OCI-LY1 (cell line): ENCODE measurements at regions not wholly inside any gene's neighbourhood (a gene's known extent, or its start where the extent isn't known, plus 50 kb on each side); places are given as distances from the start of the nearest gene placed in this dataset.
"Not testable (repeated sequence)": the region's sequence is repeated elsewhere in the genome, so short reads cannot be mapped to it uniquely, and the experiment has no call there.

Experiments
- H2AFZ ChIP-seq: fragments of 200-600 bp; sonication (generic), shearing (Covaris generic); 2 replicates; pipeline ENCODE4 v1.6.0; 2014; ENCODE audit warnings: antibody characterized with exemption, mild to moderate bottlenecking, low read length
- H3F3A ChIP-seq: fragments of 200-600 bp; sonication (generic), shearing (Covaris generic); 2 replicates; pipeline ENCODE4 v1.6.0; 2014; ENCODE audit warnings: mild to moderate bottlenecking, antibody characterized with exemption, low read length, moderate library complexity; ENCODE audit not compliant: insufficient read depth
- H3K27ac ChIP-seq: fragments of 200-600 bp; sonication (generic); 2 replicates; pipeline ENCODE4 v1.5.1; 2014; ENCODE audit warnings: low read length, mixed run types, mild to moderate bottlenecking, low read depth; ENCODE audit not compliant: poor library complexity, severe bottlenecking
- H3K27me3 ChIP-seq: fragments of 200-600 bp; sonication (generic); 2 replicates; pipeline ENCODE4 v1.6.0; 2014; ENCODE audit warnings: antibody characterized with exemption, mild to moderate bottlenecking, low read length, moderate library complexity; ENCODE audit not compliant: insufficient read depth
- H3K36me3 ChIP-seq: fragments of 200-600 bp; sonication (generic); 2 replicates; pipeline ENCODE4 v1.6.1; 2014; ENCODE audit warnings: mild to moderate bottlenecking, antibody characterized with exemption, low read length, moderate library complexity, mixed read lengths; ENCODE audit not compliant: insufficient read depth
- H3K4me1 ChIP-seq: fragments of 200-600 bp; sonication (generic); 2 replicates; pipeline ENCODE4 v1.5.1; 2014; ENCODE audit warnings: mild to moderate bottlenecking, low read length, moderate library complexity; ENCODE audit not compliant: insufficient read depth, severe bottlenecking
- H3K4me2 ChIP-seq: fragments of 200-600 bp; sonication (generic), shearing (Covaris generic); 2 replicates; pipeline ENCODE4 v1.6.1; 2014; ENCODE audit warnings: low read length
- H3K4me3 ChIP-seq: fragments of 200-600 bp; sonication (generic); 2 replicates; pipeline ENCODE4 v1.5.1; 2014; ENCODE audit warnings: low read length, low read depth, mild to moderate bottlenecking, mixed read lengths; ENCODE audit not compliant: poor library complexity, severe bottlenecking
- H3K79me2 ChIP-seq: fragments of 200-600 bp; shearing (Covaris generic); 2 replicates; pipeline ENCODE4 v1.6.1; 2016; ENCODE audit warnings: mixed run types, low read length, mixed read lengths; ENCODE audit not compliant: insufficient read depth
- H3K9ac ChIP-seq: fragments of 200-600 bp; sonication (generic), shearing (Covaris generic); 2 replicates; pipeline ENCODE4 v1.6.1; 2014; ENCODE audit warnings: mild to moderate bottlenecking, low read length, mixed read lengths
- H3K9me2 ChIP-seq: fragments of 200-600 bp; sonication (generic), shearing (Covaris generic); 2 replicates; pipeline ENCODE4 v1.6.1; 2014; ENCODE audit warnings: low read depth, mild to moderate bottlenecking, low read length, mixed read lengths
- H3K9me3 ChIP-seq: fragments of 200-600 bp; shearing (Covaris generic); 2 replicates; pipeline ENCODE4 v1.6.1; 2014; ENCODE audit warnings: low read length, mixed read lengths
- H4K20me1 ChIP-seq: fragments of 200-600 bp; sonication (generic), shearing (Covaris generic); 2 replicates; pipeline ENCODE4 v1.6.0; 2016; ENCODE audit warnings: mild to moderate bottlenecking, low read length; ENCODE audit not compliant: insufficient read depth
- CTCF ChIP-seq: fragments of 200-600 bp; sonication (generic), shearing (Covaris generic); IDR thresholded peaks from 2 replicates; pipeline ENCODE4 v1.5.1; 2017; ENCODE audit warnings: mild to moderate bottlenecking, antibody characterized with exemption, low read length, moderate library complexity, mixed read lengths
- EZH2 ChIP-seq: fragments of 200-600 bp; sonication (generic), shearing (Covaris generic); IDR thresholded peaks from 2 replicates; pipeline ENCODE4 v1.8.0; 2017; ENCODE audit warnings: borderline replicate concordance, mixed run types, mild to moderate bottlenecking, antibody characterized with exemption, low read length, moderate library complexity, mixed read lengths

GRCh38 chr4:15173251-15173650 lies 171.0 kb downstream of the CPEB2 start:
- no peak overlapping the region for H3K4me2 ChIP-seq
- no peaks in the 10 kb centered on the region for H3K27me3 ChIP-seq
- no peaks in the 10 kb centered on the region for H4K20me1 ChIP-seq
- H3K79me2 ChIP-seq, result no peaks in the 10 kb centered on the region
- no peaks in the 10 kb centered on the region for H3K4me1 ChIP-seq
- H2AFZ ChIP-seq, result no peak overlapping the region
- no peaks in the 10 kb centered on the region for H3F3A ChIP-seq
- no peaks in the 10 kb centered on the region for H3K9me2 ChIP-seq
- TF ChIP-seq EZH2 (no peak), CTCF (no peak)
- H3K9me3 ChIP-seq, result no peaks in the 10 kb centered on the region
- no peak overlapping the region for H3K27ac ChIP-seq
- no peak overlapping the region for H3K9ac ChIP-seq
- H3K4me3 ChIP-seq, result no peak overlapping the region
- H3K36me3 ChIP-seq, result no peaks in the 10 kb centered on the region

DNA sequence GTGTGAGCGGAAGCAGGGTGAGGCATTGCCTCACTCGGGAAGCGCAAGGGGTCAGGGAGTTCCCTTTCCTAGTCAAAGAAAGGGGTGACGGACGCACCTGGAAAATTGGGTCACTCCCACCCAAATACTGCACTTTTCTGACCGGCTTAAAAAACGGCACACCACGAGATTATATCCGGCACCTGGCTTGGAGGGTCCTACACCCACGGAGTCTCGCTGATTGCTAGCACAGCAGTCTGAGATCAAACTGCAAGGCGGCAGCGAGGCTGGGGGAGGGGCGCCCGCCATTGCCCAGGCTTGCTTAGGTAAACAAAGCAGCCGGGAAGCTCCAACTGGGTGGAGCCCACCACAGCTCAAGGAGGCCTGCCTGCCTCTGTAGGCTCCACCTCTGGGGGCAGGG lies 171.9 kb downstream of the CPEB2 start:
- H3K27me3 ChIP-seq, H3K9me3 ChIP-seq, H3K9ac ChIP-seq, H3K4me1 ChIP-seq, H3K36me3 ChIP-seq, H3K9me2 ChIP-seq, H3F3A ChIP-seq, H3K79me2 ChIP-seq, H4K20me1 ChIP-seq, H3K27ac ChIP-seq, H2AFZ ChIP-seq, H3K4me2 ChIP-seq, H3K4me3 ChIP-seq: not testable (repeated sequence)

- not testable (repeated sequence) for H3K4me3 ChIP-seq, H3K4me1 ChIP-seq, H2AFZ ChIP-seq, H3K4me2 ChIP-seq, H3K9ac ChIP-seq, H3K9me2 ChIP-seq, H3K27ac ChIP-seq, H3F3A ChIP-seq, H3K79me2 ChIP-seq, H3K36me3 ChIP-seq, H4K20me1 ChIP-seq, H3K27me3 ChIP-seq, H3K9me3 ChIP-seq
Measured at GRCh38 chr4:15179842-15180241, 177.6 kb downstream of the CPEB2 start.

GRCh38 chr4:15182600-15183220 lies 180.4 kb downstream of the CPEB2 start:
- Histone ChIP-seq H3K4me1 (no peaks in the 10 kb centered on the region), H3K4me3 (no peak overlapping the region), H3K9me3 (no peaks in the 10 kb centered on the region), H3K27ac (no peak overlapping the region), H4K20me1 (no peaks in the 10 kb centered on the region), H3K27me3 (no peaks in the 10 kb centered on the region), H3K36me3 (no peaks in the 10 kb centered on the region), H3F3A (no peaks in the 10 kb centered on the region), H3K9me2 (no peaks in the 10 kb centered on the region), H2AFZ (no peak overlapping the region), H3K79me2 (no peaks in the 10 kb centered on the region), H3K4me2 (no peak overlapping the region), H3K9ac (no peak overlapping the region)
- TF ChIP-seq EZH2 (no peak), CTCF (no peak)
